ENCODE measurements at regions not wholly inside any gene's neighbourhood (a gene's known extent, or its start where the extent isn't known, plus 50 kb on each side); places are given as distances from the start of the nearest gene placed in this dataset.

GRCh38 chr15:77786181-77786890 lies 153.6 kb upstream of the LINGO1 start:
- DNase-seq, result no peak

- no peak for DNase-seq
These were observed 151.9 kb upstream of the LINGO1 start for GRCh38 chr15:77784361-77785292.

GRCh38 chr15:77783636-77784035 lies 150.9 kb upstream of the LINGO1 start:
- DNase-seq, result no peak

- no peak for DNase-seq
These were observed 150.0 kb upstream of the LINGO1 start for GRCh38 chr15:77782691-77783090.

GRCh38 chr15:77781946-77782240 lies 149.2 kb upstream of the LINGO1 start:
- no peak for DNase-seq

GRCh38 chr15:77781151-77781945 lies 148.6 kb upstream of the LINGO1 start:
- no peak for DNase-seq

- no peak for DNase-seq
These were observed 146.1 kb upstream of the LINGO1 start for GRCh38 chr15:77778802-77779201.

- no peak for DNase-seq
These were observed 143.1 kb upstream of the LINGO1 start for GRCh38 chr15:77775837-77776236.

- no peak for DNase-seq
These were observed 142.7 kb upstream of the LINGO1 start for GRCh38 chr15:77775373-77775772.

GRCh38 chr15:77774350-77774749 lies 141.6 kb upstream of the LINGO1 start:
- DNase-seq, result no peak

- no peak for DNase-seq
These were observed 141.2 kb upstream of the LINGO1 start for GRCh38 chr15:77773903-77774302.

GRCh38 chr15:77772641-77773402 lies 140.1 kb upstream of the LINGO1 start:
- DNase-seq, result no peak

- no peak for DNase-seq
These were observed 138.9 kb upstream of the LINGO1 start for GRCh38 chr15:77771616-77772015.

- DNase-seq, result no peak
These were observed 137.0 kb upstream of the LINGO1 start for GRCh38 chr15:77769700-77770099.

GRCh38 chr15:77768521-77769078 lies 135.9 kb upstream of the LINGO1 start:
- DNase-seq, result no peak

- DNase-seq, result no peak
These were observed 135.4 kb upstream of the LINGO1 start for GRCh38 chr15:77768107-77768506.

- no peak for DNase-seq
These were observed 131.4 kb upstream of the LINGO1 start for GRCh38 chr15:77764095-77764494.

GRCh38 chr15:77762747-77763355 lies 130.1 kb upstream of the LINGO1 start:
- DNase-seq, result no peak

GRCh38 chr15:77759896-77760592 lies 127.3 kb upstream of the LINGO1 start:
- DNase-seq, result no peak

- no peak for DNase-seq
These were observed 121.2 kb upstream of the LINGO1 start for GRCh38 chr15:77753939-77754338.

GRCh38 chr15:77753281-77753873 lies 120.7 kb upstream of the LINGO1 start:
- no peak for DNase-seq

Measured in stimulated activated naive CD4-positive, alpha-beta T cell (primary cell).